HG03280 (cell line): ENCODE measurements at regions not wholly inside any gene's neighbourhood (a gene's known extent, or its start where the extent isn't known, plus 50 kb on each side); places are given as distances from the start of the nearest gene placed in this dataset.
"Not testable (repeated sequence)": the region's sequence is repeated elsewhere in the genome, so short reads cannot be mapped to it uniquely, and the experiment has no call there.

Source experiments
- ATAC-seq: cut with Tn5 transposase; IDR thresholded peaks from one replicate; pipeline ENCODE4 v1.9.1; 2021; ENCODE audit warnings: mild to moderate bottlenecking, moderate library complexity; ENCODE audit not compliant: unreplicated experiment

DNA sequence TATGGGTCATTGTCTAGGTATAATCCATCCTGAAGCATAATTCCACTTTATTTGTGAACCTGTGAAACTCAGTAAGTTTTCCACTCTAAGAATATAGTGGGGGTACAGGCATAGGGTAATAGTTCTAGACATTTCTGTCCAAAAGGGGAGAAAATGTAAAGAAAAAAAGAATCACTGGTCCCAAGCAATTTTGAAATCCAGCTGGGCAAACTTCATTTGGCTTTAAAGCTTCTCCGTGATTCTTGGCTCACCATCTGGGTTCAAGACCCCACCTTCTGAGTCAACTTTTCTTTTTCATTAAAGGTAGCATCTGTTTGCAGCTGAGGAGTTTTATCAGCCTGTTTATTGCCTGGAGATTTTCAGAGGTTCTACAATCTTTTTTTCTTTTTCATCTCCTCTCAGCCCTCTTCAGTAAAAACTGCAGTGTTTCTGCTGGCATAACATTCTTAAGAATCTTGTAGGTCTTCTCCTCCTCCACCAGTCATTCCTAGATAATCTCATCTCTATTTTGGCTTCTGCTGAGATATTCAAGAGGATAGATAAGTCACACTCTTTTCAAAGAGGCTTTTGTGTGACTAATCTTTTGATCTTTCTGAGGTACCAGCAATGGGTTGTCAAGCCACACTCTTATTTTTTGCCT is 126.1 kb upstream of the PITX1 start:
- no peak for ATAC-seq

DNA sequence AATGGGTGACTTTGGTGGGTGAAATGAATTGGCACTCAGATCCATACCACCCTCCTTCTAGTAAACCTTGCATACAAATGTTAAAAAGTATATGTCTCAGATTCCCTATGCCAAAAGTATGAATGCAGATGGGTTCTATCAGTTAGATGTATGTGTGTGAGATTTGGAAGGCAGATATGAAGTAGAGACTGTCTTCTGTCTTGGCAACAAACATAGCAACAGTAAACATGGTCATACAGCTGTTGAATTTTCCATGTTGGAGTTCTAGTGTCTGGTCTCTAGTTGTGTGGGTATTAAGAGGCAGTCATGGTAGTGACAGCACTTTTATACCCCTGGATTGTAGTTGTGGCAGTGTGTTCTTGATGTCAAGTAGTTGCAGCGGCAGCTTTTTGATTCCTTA is 125.6 kb upstream of the PITX1 start:
- ATAC-seq, result no peak

DNA sequence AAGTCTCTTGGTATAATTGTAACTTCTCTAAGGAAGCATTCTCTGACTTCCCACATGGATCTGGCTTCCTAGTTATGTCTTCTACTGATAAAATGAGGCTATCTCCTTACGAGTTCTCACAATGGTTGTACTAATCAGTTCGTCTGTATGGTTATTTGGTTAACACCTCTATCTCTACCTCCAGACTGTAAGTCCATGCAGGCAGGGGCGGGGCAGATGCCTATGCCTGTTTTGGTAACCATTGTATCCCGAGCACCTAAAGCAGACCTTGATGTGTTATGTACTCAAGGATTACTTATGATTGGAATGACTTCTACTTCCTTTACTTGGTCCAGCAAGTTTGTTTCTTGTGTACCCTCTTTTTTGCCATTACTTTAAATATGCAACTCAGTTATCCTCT is 125.0 kb upstream of the PITX1 start:
- ATAC-seq, result no peak

DNA sequence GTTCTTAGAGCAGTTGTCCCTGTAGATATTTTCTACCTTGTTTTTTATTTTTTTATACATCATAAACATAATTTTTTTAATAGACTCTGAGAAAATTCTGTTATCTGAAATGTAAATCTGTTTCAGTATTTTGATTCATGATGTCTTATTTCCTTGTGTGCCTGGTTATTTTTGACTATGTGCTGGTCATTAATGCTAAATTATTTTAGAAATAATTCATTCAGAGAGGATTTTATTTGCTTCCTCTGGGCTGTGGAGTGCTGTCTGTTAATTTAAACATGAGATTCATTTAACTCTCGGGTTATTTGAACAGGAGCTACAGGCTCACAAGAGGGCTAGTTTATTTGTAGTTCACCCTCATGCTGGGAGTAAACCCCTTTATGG is 124.3 kb upstream of the PITX1 start:
- no peak for ATAC-seq

DNA sequence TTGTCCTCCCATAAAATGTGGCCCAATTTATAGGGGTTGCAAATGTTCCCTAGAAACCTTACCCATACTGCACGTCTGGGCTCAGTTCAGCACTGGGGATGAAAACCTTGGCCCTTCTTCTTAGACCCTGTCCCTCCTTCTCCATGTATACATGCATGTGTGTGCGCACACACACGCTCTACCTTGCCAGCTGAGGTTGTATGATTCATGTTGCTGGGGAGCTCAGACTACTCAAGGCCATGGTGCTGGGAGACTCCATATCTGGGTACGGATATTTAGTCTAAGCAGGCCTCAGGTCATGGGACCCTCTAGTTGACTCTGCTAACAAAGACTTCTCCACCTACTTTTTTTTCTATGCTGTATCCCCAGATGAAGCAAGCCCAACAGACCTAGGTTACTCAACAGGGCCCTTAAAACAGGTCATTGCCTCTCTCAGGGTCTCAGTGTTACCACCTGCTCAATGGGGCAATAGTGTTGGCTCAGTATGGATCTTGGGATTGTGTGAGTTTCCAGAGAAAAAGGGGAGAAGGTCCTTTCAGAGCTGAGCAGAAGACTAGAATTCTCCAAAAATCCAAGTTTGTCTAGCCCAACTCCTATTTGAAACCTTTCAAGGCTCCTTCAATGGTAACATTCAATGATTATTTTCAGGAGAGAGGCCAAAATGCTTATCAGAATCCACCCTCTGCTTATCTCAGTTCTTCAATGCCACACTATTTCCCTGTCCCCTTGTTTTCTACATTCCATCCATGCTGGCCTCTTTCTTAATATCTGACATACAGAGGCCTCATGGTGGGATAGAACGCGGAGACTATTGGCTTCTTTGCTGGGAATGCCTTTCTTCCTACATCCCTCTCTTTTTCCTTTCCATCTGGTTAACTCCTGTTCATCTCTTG is 123.6 kb upstream of the PITX1 start:
- no peak for ATAC-seq

DNA sequence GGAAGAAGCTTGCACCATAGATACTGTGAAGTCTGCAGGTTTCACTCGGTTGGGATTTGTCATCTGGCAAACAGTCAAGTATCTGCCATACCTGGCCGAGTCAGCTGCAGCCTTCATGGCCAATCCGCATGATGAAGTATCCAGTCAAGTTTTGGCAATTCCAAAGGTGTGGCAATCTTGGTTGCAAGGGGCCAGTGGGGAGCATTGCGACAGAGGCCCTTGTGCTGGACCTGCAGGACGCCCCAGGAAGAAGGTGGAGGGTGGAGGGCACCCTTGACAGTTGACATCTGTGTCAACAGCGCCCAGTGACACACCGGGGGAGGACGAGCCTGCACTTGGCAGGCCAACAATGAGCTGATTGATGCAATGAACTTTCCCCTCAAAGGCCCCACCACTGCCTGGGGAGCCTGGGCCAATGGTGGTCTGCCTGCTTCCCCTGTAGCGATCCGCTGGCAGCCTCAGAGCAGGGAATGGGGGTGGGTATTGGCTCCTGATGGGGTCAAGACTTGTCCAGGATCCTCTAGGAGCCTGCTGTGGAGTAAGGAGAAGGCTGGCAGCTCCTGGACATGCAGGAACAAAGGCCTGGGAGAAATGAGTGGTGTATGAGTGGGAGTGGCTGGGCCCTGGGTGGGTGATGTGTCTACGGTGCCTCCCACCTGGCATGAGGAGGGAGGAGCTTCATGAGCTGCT is 122.8 kb upstream of the PITX1 start:
- no peak for ATAC-seq

DNA sequence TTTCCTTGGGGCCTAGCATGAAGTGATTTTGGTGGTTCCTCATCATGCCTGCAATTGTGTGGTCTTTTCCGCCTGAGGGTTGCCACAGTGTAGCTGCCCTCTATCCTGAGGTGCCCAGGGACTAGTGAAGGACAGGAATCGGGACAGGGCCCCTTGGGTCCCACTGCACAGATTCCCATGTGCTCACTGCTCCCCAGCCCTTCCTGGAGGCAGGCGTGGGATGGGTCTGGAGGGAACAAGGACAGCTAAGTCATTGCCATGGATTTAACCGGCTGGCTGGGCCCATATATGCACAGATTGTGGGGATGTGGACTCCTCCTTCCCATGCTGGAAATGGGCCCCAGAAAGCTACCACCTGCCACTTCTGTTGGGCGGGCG is 122.3 kb upstream of the PITX1 start:
- ATAC-seq, result no peak

DNA sequence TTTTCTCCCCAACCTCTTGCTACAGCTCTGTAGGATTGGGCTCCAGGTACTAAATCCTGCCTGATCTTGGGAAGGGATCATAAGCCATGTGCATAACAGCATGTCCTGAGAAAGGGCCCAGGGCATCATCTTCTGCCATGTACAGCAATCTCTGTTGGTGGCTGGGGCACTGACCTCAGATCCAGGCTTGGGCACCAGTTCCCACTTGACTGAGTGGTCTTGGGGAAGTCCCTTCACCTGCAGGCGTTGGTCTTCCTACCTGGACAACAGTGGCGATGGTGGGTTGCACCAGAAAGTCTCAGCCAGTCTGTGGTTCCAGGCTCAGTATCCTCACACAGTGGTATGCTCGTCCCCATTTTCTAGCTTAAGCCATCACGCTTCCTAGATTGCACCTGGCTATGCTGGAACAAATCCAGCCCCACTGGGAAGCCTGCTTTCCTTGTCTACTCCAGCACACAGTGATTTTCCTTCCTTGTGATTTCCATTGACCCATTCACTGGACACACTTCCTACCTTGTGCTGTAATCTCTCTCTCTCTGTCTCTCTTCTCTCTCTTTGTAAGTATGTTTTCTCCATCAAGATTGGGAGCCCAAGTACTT is 121.7 kb upstream of the PITX1 start:
- ATAC-seq, result no peak

DNA sequence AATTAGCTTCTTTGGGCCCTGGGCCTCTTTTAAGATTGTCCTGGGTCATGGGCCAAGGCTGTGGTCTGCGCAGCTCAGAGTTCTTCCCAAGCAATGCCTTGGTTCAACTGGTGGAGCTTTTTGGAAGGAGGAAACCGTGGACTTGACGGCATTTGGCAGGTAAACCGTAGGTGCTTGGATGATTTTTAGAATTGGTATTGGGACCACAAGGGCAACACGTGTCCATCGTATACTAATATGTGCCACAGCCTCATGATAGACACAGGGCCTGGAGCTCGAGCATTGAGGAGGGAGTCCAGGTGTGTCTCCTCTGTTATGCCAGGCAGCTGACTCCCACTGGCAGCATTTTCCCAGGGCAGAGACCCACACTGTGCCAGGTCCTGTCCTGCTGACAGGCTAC is 120.9 kb upstream of the PITX1 start:
- no peak for ATAC-seq

DNA sequence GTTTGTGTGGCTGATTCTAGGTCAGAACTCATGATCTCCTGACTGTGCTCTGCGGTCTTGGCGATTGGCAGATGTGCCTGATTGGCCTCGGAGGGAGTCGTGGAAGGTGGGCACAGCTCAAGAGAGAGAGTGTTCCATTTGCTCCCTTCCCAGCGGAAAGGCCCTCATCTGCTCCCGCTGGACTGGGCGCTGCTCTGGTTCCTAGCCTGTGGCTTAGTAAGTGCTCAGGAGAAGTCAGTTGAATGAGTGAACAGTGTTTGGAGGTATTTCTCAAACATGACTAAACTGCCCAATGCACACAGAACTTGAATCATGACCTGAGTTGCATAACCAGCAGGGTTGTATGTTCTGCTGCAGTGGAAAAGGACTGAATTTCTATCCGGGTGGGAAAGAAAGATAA is 120.2 kb upstream of the PITX1 start:
- ATAC-seq, result no peak

DNA sequence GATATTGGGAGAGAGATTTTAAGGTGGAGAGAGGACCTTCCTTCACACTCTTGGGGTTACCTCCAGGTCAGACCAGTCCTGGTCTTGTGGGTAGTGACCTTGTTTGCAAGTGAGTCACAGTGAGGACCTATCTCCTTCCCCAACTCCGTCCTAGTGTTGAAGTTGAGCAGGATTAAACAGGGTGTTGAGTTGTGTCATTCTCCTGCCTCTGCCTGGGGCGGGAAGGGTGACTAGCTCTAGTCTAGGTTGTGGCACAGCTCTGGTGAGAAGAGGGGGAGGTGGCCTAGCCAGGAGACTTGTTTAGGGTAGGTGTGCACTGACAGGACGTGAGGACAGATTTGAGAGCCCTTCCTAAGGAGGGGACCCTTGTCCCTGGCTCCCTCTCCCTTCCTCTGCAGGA is 119.6 kb upstream of the PITX1 start:
- no peak for ATAC-seq

DNA sequence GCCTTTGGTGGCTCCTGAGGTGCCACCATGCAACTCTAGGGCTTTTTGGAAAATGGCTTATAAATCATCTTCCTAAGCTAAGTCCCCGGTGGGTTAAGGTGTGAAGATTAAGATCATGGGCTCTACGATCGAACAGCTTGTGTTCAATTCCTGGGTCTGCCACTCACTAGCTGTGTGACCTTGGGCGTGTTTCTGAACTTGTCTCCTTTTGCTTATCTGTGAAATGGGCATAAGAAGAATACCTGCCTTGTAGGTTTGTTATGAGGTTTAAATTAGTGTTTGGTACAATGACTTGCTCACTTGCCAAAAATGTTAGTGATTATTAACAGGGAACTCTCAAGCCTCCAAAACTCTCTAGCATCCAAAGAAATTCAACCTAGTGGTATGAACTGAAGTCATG is 119.2 kb upstream of the PITX1 start:
- ATAC-seq, result no peak

DNA sequence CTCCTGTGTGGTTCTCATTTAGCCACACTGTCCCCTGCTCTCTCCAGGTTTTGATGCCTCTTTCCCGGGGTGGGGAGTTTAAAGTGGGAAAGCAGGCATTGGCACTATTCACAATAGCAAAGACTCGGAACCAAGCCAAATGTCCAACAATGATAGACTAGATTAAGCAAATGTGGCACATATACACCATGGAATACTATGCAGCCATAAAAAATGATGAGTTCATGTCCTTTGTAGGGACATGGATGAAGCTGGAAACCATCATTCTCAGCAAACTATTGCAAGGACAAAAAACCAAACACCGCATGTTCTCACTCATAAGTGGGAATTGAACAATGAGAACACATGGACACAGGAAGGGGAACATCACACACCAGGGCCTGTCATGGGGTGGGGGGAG is 117.6 kb upstream of the PITX1 start:
- ATAC-seq, result not testable (repeated sequence)

DNA sequence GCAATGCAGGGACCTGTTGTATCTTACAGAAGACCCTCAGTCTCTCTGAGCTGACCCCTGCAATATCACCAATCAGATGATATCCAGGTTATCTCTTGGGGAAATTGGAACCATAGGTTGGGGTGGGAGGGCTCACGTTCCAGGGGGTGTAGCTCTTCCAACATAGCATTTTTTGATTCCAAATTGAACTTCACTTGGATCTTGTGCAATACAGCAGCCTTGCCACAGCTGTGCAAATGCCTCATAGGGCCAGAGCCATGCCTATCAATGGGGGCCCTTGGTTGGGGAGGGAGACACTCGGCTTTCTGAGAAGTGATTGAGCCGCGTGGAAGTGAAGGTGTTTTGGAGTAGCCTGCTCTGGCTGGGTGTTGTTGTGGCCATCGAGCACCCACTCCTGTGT is 117.2 kb upstream of the PITX1 start:
- ATAC-seq, result no peak

DNA sequence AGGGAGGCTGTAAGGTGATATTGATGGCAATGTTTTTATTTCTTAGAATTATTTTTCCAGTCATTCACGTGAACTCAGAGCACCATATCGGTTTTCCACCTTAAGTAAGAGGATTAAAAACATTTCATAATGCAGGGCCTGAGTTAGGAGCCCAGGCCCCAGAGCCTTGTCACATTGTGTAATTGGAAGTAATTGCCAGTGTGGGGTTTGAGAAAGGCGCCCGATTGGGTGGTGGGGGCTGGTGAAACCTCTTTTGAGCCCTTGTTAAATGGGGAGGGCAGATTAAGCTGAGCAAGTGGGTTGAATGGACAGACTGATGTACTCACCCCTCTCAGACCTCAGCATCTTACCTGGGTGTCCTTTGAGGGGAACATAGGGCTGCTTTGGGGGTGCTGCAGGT is 116.7 kb upstream of the PITX1 start:
- no peak for ATAC-seq

DNA sequence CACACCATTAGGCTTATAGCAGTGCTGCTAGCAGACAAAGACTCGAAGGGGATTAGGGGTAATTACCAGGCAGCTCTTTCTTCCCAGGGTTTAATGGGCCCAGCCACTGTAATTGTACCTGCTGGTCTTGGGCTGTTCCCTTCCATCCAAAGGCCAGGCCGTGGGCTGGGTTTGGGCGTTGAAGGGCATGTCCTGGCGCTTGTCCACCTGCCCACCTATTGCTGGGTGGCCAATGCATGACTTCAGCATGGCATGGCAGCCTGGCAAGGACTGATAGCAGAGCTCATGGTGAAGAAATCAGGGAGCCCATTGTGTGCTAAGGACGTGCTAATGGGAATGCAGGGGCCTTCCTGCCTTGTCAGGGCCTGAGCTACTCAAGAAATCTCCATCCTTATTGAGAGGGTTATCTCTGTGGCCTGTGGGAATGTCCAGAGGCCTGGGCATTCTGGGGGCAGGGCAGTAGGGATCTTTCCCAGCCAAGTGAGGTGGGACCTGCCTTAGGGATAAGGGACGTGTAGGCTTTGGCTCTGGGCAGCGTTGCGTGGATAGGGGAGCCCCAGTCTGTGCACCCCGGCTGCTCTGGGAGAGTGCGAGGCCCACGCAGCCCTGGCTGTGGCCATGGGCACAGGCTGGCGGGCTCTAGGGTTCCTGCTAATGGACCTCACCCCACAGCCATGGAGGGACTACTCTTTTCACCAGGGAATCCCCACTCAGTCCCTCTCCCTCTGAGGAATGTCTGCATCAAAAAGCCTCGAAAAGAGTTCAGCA is 116.1 kb upstream of the PITX1 start:
- ATAC-seq, result no peak

DNA sequence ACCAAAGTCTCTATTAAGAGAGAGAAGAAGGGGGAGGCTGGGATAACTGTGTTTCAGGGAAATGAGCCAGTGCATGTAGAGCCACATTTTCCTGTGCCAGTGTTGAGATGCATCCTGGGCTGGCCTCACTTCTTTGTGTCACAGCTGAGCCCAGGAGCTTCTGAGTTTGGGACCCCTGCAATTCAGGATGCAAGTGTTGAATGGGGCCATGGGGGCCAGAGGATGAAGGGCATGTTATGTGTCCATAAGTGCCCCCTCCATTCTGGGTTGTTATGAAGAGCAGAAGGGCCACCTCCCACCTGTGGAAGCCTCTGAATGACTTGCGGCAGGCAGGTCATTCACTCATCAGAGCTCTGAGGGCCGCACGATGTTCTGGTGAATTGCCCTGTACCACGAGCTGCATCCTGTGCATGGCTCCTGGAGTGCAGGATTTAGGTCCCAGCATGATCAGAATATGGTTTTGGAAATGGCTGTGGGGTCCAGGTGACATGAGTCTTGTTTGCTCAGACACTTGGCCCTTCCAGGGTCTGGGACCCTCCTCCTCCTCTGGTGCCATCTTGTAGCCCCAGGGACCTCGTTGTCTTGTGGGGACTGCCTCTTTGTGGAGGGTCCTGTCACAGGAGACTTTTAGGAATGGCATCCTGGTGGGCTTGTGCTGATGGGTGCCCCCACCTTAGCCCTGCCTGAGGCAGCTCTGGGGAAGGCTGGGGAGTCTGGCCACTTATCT is 115.4 kb upstream of the PITX1 start:
- no peak for ATAC-seq

DNA sequence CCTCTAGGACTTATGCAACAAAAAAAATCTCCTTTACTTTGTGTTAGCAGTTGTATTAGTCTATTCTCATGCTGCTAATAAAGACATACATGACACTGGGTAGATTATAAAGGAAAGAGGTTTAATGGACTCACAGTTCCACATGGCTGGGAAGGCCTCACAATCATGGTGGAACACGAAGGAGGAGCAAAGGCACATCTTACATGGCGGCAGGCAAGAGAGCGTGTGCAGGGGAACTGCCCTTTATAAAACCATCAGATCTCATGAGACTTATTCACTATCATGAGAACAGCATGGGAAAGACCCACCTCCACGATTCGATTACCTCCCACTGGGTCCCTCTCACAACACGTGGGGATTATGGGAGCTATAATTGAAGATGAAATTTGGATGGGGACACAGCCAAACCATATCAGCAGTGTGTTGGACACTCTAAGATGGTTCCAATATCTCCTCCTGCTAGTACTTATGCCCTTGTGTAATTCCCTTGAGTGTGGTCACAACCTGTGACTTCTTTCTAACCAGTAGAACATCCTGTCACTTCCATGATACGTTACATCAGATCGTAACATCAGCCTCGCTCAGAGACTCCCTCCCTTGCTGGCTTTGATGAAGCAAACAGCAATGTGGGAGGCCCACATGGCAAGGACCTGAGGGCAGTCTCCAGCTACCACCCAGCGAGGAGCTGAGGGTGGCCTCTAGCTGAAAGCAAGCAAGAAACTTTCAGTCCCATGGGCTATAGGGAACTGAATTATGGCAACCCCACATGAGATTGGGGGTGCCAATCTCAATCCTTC is 113.5 kb upstream of the PITX1 start:
- no peak for ATAC-seq

DNA sequence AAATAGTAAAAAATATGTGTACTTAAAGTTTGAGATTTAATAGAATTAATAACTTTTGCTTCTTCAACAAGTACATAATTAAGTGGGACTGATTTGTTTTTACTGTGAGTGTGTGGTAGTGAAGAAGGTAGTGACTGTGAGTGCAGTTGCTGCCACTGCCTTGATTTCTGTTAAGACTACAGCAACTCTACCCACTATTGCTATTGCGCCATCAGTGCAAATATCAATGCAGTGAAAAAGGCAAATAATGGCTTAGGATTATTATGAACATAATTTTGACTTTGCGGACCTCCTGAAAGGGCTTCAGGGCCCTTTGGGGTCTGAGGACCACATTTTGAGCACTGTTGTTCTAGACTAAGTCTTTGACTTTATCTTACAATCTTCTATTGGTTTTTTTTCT is 112.0 kb upstream of the PITX1 start:
- no peak for ATAC-seq
